PC-3 (cell line): ENCODE measurements at regions not wholly inside any gene's neighbourhood (a gene's known extent, or its start where the extent isn't known, plus 50 kb on each side); places are given as distances from the start of the nearest gene placed in this dataset.
"Not testable (repeated sequence)": the region's sequence is repeated elsewhere in the genome, so short reads cannot be mapped to it uniquely, and the experiment has no call there.

Experiments
- ATAC-seq: fragments of 200-7000 bp; cut with Tn5 transposase; 2 replicates; pipeline ENCODE4 v1.9.1; 2020; ENCODE audit warnings: mild to moderate bottlenecking, moderate library complexity
- BruUV-seq: library from RNA; stranded (reverse); fragments of 400-500 nt; replicated peaks from 2 replicates; lab custom pipeline; 2021; lab: Mats Ljungman, UMichigan
- CTCF ChIA-PET: fragments of 300-600 bp; sonication (Branson Sonifier 250); formaldehyde crosslinking; loops from one replicate; lab custom pipeline; 2022; ENCODE audit warnings: antibody characterized with exemption; lab: Charles Lee
- POLR2A ChIA-PET: fragments of 300-600 bp; sonication (Branson Sonifier 250); formaldehyde crosslinking; loops from one replicate; lab custom pipeline; 2022; ENCODE audit warnings: antibody characterized with exemption; ENCODE audit not compliant: unreplicated experiment; lab: Charles Lee
- DNase-seq: peaks from one replicate; pipeline ENCODE4 v3.0.0-alpha.2; 2015
- H2AFZ ChIP-seq: fragments of 300-600 bp; sonication (generic); 2 replicates; pipeline ENCODE4 v1.6.0; 2016; ENCODE audit warnings: antibody characterized with exemption, low read length
- H3F3A ChIP-seq: fragments of 300-600 bp; sonication (generic); one replicate; pipeline ENCODE4 v1.6.0; 2017; ENCODE audit warnings: antibody characterized with exemption, low read length, control low read depth, mild to moderate bottlenecking; ENCODE audit not compliant: unreplicated experiment
- H3K27ac ChIP-seq: fragments of 300-600 bp; sonication (generic); 2 replicates; pipeline ENCODE4 v1.5.1; 2016; ENCODE audit warnings: mild to moderate bottlenecking, low read length
- H3K27me3 ChIP-seq: fragments of 300-600 bp; sonication (generic); 2 replicates; pipeline ENCODE4 v1.6.1; 2016; ENCODE audit warnings: low read length, mixed read lengths
- H3K36me3 ChIP-seq: fragments of 300-600 bp; sonication (generic); 2 replicates; pipeline ENCODE4 v1.6.1; 2016; ENCODE audit warnings: low read depth, mixed run types, low read length, mixed read lengths
- H3K4me1 ChIP-seq: fragments of 300-600 bp; sonication (generic); 2 replicates; pipeline ENCODE4 v1.5.1; 2016; ENCODE audit warnings: low read length; ENCODE audit not compliant: insufficient read depth
- H3K4me2 ChIP-seq: fragments of 300-600 bp; sonication (generic); 2 replicates; pipeline ENCODE4 v1.6.0; 2016; ENCODE audit warnings: low read length
- H3K4me3 ChIP-seq: fragments of 300-600 bp; sonication (generic); 2 replicates; pipeline ENCODE4 v1.5.1; 2016; ENCODE audit warnings: mild to moderate bottlenecking, low read length, mixed read lengths
- H3K79me2 ChIP-seq: fragments of 300-600 bp; sonication (generic); 2 replicates; pipeline ENCODE4 v1.6.1; 2017; ENCODE audit warnings: low read length, mixed read lengths
- H3K9ac ChIP-seq: fragments of 300-600 bp; sonication (generic); 2 replicates; pipeline ENCODE4 v1.6.0; 2016; ENCODE audit warnings: mild to moderate bottlenecking, low read length
- H3K9me2 ChIP-seq: fragments of 300-600 bp; sonication (generic); replicated peaks from 2 replicates; pipeline ENCODE4 v1.6.1; 2016; ENCODE audit warnings: mixed run types, low read length, mixed read lengths
- H3K9me3 ChIP-seq: fragments of 300-600 bp; sonication (generic); 2 replicates; pipeline ENCODE4 v1.6.1; 2016; ENCODE audit warnings: low read length, mixed read lengths
- H4K20me1 ChIP-seq: fragments of 300-600 bp; sonication (generic); 2 replicates; pipeline ENCODE4 v1.6.1; 2016; ENCODE audit warnings: low read length, mixed read lengths
- CTCF ChIP-seq: fragments of 300-600 bp; sonication (generic); conservative IDR thresholded peaks from 2 replicates; pipeline ENCODE4 v1.5.1; 2017; ENCODE audit warnings: antibody characterized with exemption, low read depth, mild to moderate bottlenecking, low read length
- EZH2 ChIP-seq: fragments of 300-600 bp; sonication (generic); IDR thresholded peaks from one replicate; pipeline ENCODE4 v1.6.1; 2017; ENCODE audit warnings: antibody characterized with exemption, mild to moderate bottlenecking, low read length; ENCODE audit not compliant: unreplicated experiment
- EZH2phosphoT487 ChIP-seq: fragments of 300-600 bp; sonication (generic); IDR thresholded peaks from 2 replicates; pipeline ENCODE4 v1.6.1; 2018; ENCODE audit warnings: mild to moderate bottlenecking, antibody characterized with exemption, low read length, borderline replicate concordance
- intact Hi-C: fragments of 100-400 bp; cut with micrococcal nuclease; formaldehyde crosslinking; loops from 2 replicates; pipeline ENCODE4 v1.9.0; 2023

GRCh38 chr6:113786168-113786567, 71.0 kb upstream of the MARCKS start:
- DNase-seq (peak; percentile 4), ATAC-seq (no peak)
- TF ChIP-seq CTCF (no peak), EZH2 (no peak), EZH2phosphoT487 (no peak)
- intact Hi-C loops = no loop called here
- H3K4me3 ChIP-seq = no peak overlapping the region
- no peak overlapping the region for H3K4me2 ChIP-seq
- no peaks in the 10 kb centered on the region for H4K20me1 ChIP-seq
- H3K9me3 ChIP-seq = no peaks in the 10 kb centered on the region
- H3K9ac ChIP-seq = no peak overlapping the region
- H3K9me2 ChIP-seq = no peaks in the 10 kb centered on the region
- 0 out of 2 replicates have a peak overlapping the region, but pooled peaks have one; percentile 42 for H2AFZ ChIP-seq
- H3K4me1 ChIP-seq = no peaks in the 10 kb centered on the region; the same call in 1 of the 2 replicates
- ChIA-PET POLR2A (no interaction called here), CTCF (no interaction called here)
- no peaks in the 10 kb centered on the region for H3K79me2 ChIP-seq
- no peaks in the 10 kb centered on the region for H3K27me3 ChIP-seq
- no peaks in the 10 kb centered on the region for H3K36me3 ChIP-seq
- H3F3A ChIP-seq = no peaks in the 10 kb centered on the region
- no peak overlapping the region for H3K27ac ChIP-seq
- no TSS peak for BruUV-seq

- Histone ChIP-seq H2AFZ (no peak overlapping the region), H3K9me2 (no peaks in the 10 kb centered on the region), H3K27ac (no peak overlapping the region), H3K79me2 (no peaks in the 10 kb centered on the region), H3F3A (no peaks in the 10 kb centered on the region), H3K36me3 (no peaks in the 10 kb centered on the region), H3K4me3 (no peak overlapping the region), H3K27me3 (no peaks in the 10 kb centered on the region), H3K4me1 (no peaks in the 10 kb centered on the region; the same call in 1 of the 2 replicates), H3K9ac (no peak overlapping the region), H4K20me1 (no peaks in the 10 kb centered on the region), H3K9me3 (no peaks in the 10 kb centered on the region), H3K4me2 (no peak overlapping the region)
- intact Hi-C loops = no loop called here
- ATAC-seq (no peak), DNase-seq (no peak)
- POLR2A ChIA-PET = no interaction called here
- no peak for TF ChIP-seq CTCF
- no peak for TF ChIP-seq EZH2
- TF ChIP-seq EZH2phosphoT487 = no peak
- CTCF ChIA-PET = no interaction called here
- BruUV-seq = no TSS peak
Observed at GRCh38 chr6:113788586-113788985, 68.6 kb upstream of the MARCKS start.

- H3K9me3 ChIP-seq, DNase-seq, H3K79me2 ChIP-seq, H3K27me3 ChIP-seq, H3K4me2 ChIP-seq, H3K36me3 ChIP-seq, H3F3A ChIP-seq, BruUV-seq, H3K9me2 ChIP-seq, CTCF ChIA-PET, H2AFZ ChIP-seq, intact Hi-C loops, POLR2A ChIA-PET, ATAC-seq, H3K4me1 ChIP-seq, H3K4me3 ChIP-seq, H3K27ac ChIP-seq, H3K9ac ChIP-seq, H4K20me1 ChIP-seq: not testable (repeated sequence)
Observed at GRCh38 chr6:113791225-113791624, 65.9 kb upstream of the MARCKS start.

- H3K36me3 ChIP-seq, intact Hi-C loops, H3K9me3 ChIP-seq, H3K4me1 ChIP-seq, ATAC-seq, H3K9me2 ChIP-seq, H3K4me2 ChIP-seq, H4K20me1 ChIP-seq, BruUV-seq, H3K27me3 ChIP-seq, H3K79me2 ChIP-seq, DNase-seq, POLR2A ChIA-PET, CTCF ChIA-PET, H2AFZ ChIP-seq, H3K4me3 ChIP-seq, H3K27ac ChIP-seq, H3K9ac ChIP-seq, H3F3A ChIP-seq: not testable (repeated sequence)
Observed at GRCh38 chr6:113795371-113795770, 61.8 kb upstream of the MARCKS start.
